MM.1S (cell line): ENCODE measurements at regions not wholly inside any gene's neighbourhood (a gene's known extent, or its start where the extent isn't known, plus 50 kb on each side); places are given as distances from the start of the nearest gene placed in this dataset.

Source experiments
- DNase-seq: peaks from one replicate; pipeline ENCODE4 v3.0.0-alpha.2; 2015
- H2AFZ ChIP-seq: fragments of 300-600 bp; sonication (generic); 2 replicates; pipeline ENCODE4 v1.6.0; 2016; ENCODE audit warnings: antibody characterized with exemption, low read length
- H3F3A ChIP-seq: fragments of 300-600 bp; sonication (generic); 2 replicates; pipeline ENCODE4 v1.6.1; 2016; ENCODE audit warnings: mild to moderate bottlenecking, antibody characterized with exemption, low read length, moderate library complexity, mixed read lengths; ENCODE audit not compliant: insufficient read depth
- H3K27ac ChIP-seq: fragments of 300-600 bp; sonication (generic); 2 replicates; pipeline ENCODE4 v1.5.1; 2016; ENCODE audit warnings: mild to moderate bottlenecking, low read length
- H3K27me3 ChIP-seq: fragments of 300-600 bp; sonication (generic); replicated peaks from 2 replicates; pipeline ENCODE4 v1.6.0; 2016; ENCODE audit warnings: low read length; ENCODE audit not compliant: insufficient read depth
- H3K36me3 ChIP-seq: fragments of 300-600 bp; sonication (generic); replicated peaks from 2 replicates; pipeline ENCODE4 v1.6.1; 2016; ENCODE audit warnings: mild to moderate bottlenecking, low read length, mixed read lengths; ENCODE audit not compliant: insufficient read depth
- H3K4me1 ChIP-seq: fragments of 300-600 bp; sonication (generic); 2 replicates; pipeline ENCODE4 v1.6.1; 2016; ENCODE audit warnings: low read length, mixed read lengths
- H3K4me2 ChIP-seq: fragments of 300-600 bp; sonication (generic); 2 replicates; pipeline ENCODE4 v1.6.0; 2016; ENCODE audit warnings: low read depth, low read length
- H3K4me3 ChIP-seq: fragments of 300-600 bp; sonication (generic); 2 replicates; pipeline ENCODE4 v1.5.1; 2016; ENCODE audit warnings: low read length, mixed read lengths
- H3K79me2 ChIP-seq: fragments of 300-600 bp; sonication (generic); 2 replicates; pipeline ENCODE4 v1.6.1; 2016; ENCODE audit warnings: mixed run types, low read length, mixed read lengths
- H3K9ac ChIP-seq: fragments of 300-600 bp; sonication (generic); 2 replicates; pipeline ENCODE4 v1.6.1; 2016; ENCODE audit warnings: low read length, mixed read lengths
- H3K9me2 ChIP-seq: fragments of 300-600 bp; sonication (generic); replicated peaks from 2 replicates; pipeline ENCODE4 v1.6.1; 2016; ENCODE audit warnings: mild to moderate bottlenecking, low read length, mixed read lengths; ENCODE audit not compliant: insufficient read depth
- H3K9me3 ChIP-seq: fragments of 300-600 bp; sonication (generic); replicated peaks from 2 replicates; pipeline ENCODE4 v1.6.1; 2016; ENCODE audit warnings: mild to moderate bottlenecking, low read length, mixed read lengths; ENCODE audit not compliant: insufficient read depth
- H4K20me1 ChIP-seq: fragments of 300-600 bp; sonication (generic); 2 replicates; pipeline ENCODE4 v1.6.1; 2016; ENCODE audit warnings: mild to moderate bottlenecking, low read length, moderate library complexity, mixed read lengths; ENCODE audit not compliant: insufficient read depth
- CTCF ChIP-seq: fragments of 300-600 bp; sonication (generic); IDR thresholded peaks from 2 replicates; pipeline ENCODE4 v1.5.1; 2016; ENCODE audit warnings: antibody characterized with exemption, low read length, mixed read lengths
- EZH2 ChIP-seq: fragments of 300-600 bp; sonication (generic); optimal IDR thresholded peaks from 2 replicates; pipeline ENCODE3; 2017; ENCODE audit warnings: low read depth, mild to moderate bottlenecking, antibody characterized with exemption, low read length, mixed read lengths
- EZH2phosphoT487 ChIP-seq: fragments of 300-600 bp; sonication (generic); IDR thresholded peaks from 2 replicates; pipeline ENCODE4 v1.6.1; 2018; ENCODE audit warnings: antibody characterized with exemption, low read length

- no peak for DNase-seq
- no peaks in the 10 kb centered on the region for H4K20me1 ChIP-seq
- no peaks in the 10 kb centered on the region for H3K4me1 ChIP-seq
Measured at GRCh38 chr18:27461957-27462356, 276.8 kb upstream of the CHST9 start.

GRCh38 chr18:27449104-27449503 lies 264.0 kb upstream of the CHST9 start:
- DNase-seq = no peak
- H3K27me3 ChIP-seq = no peaks in the 10 kb centered on the region
- no peaks in the 10 kb centered on the region for H3K4me1 ChIP-seq
- H3K9ac ChIP-seq = no peak overlapping the region
- H4K20me1 ChIP-seq = no peaks in the 10 kb centered on the region
- no peaks in the 10 kb centered on the region for H3K9me3 ChIP-seq
- no peaks in the 10 kb centered on the region for H3K36me3 ChIP-seq
- H3K9me2 ChIP-seq = no peaks in the 10 kb centered on the region
- H3F3A ChIP-seq = no peaks in the 10 kb centered on the region
- no peaks in the 10 kb centered on the region for H3K79me2 ChIP-seq
- TF ChIP-seq EZH2 (no peak), EZH2phosphoT487 (no peak), CTCF (no peak)
- no peak overlapping the region for H3K4me2 ChIP-seq
- H2AFZ ChIP-seq = no peak overlapping the region
- no peak overlapping the region for H3K4me3 ChIP-seq
- no peak overlapping the region for H3K27ac ChIP-seq

More at GRCh38 chr18:27461957-27462356, 276.8 kb upstream of the CHST9 start:
- no peak overlapping the region for H3K9ac ChIP-seq
- H3K4me2 ChIP-seq = no peak overlapping the region
- no peak overlapping the region for H3K4me3 ChIP-seq
- no peak overlapping the region for H3K27ac ChIP-seq
- no peaks in the 10 kb centered on the region for H3K36me3 ChIP-seq
- no peak overlapping the region for H2AFZ ChIP-seq
- no peaks in the 10 kb centered on the region for H3K9me2 ChIP-seq
- no peaks in the 10 kb centered on the region for H3K79me2 ChIP-seq
- TF ChIP-seq EZH2 (no peak), EZH2phosphoT487 (no peak), CTCF (no peak)
- H3K27me3 ChIP-seq = no peaks in the 10 kb centered on the region
- no peaks in the 10 kb centered on the region for H3F3A ChIP-seq
- H3K9me3 ChIP-seq = no peaks in the 10 kb centered on the region

- no peak overlapping the region for H2AFZ ChIP-seq
- H3K9ac ChIP-seq = no peak overlapping the region
- no peaks in the 10 kb centered on the region for H3K9me2 ChIP-seq
- H3K4me3 ChIP-seq = no peak overlapping the region
- no peaks in the 10 kb centered on the region for H3K4me1 ChIP-seq
- no peaks in the 10 kb centered on the region for H3K9me3 ChIP-seq
- no peaks in the 10 kb centered on the region for H3K79me2 ChIP-seq
- TF ChIP-seq CTCF = no peak
- no peak for TF ChIP-seq EZH2
- no peak for TF ChIP-seq EZH2phosphoT487
- no peaks in the 10 kb centered on the region for H3K27me3 ChIP-seq
- no peaks in the 10 kb centered on the region for H3F3A ChIP-seq
- no peak for DNase-seq
- no peak overlapping the region for H3K27ac ChIP-seq
- H3K4me2 ChIP-seq = no peak overlapping the region
- no peaks in the 10 kb centered on the region for H3K36me3 ChIP-seq
- no peaks in the 10 kb centered on the region for H4K20me1 ChIP-seq
Measured at GRCh38 chr18:27447930-27448329, 262.8 kb upstream of the CHST9 start.
